ENCODE measurements at regions not wholly inside any gene's neighbourhood (a gene's known extent, or its start where the extent isn't known, plus 50 kb on each side); places are given as distances from the start of the nearest gene placed in this dataset.
"Not testable (repeated sequence)": the region's sequence is repeated elsewhere in the genome, so short reads cannot be mapped to it uniquely, and the experiment has no call there.

GRCh38 chr10:128573986-128574385 is 447.8 kb upstream of the MKI67 start:
- DNase-seq (ENCODE audit: low spot score) = no peak

- DNase-seq (ENCODE audit: low spot score) = no peak
Observed at GRCh38 chr10:128574581-128575210, 448.5 kb upstream of the MKI67 start.

- no peak for DNase-seq (ENCODE audit: low spot score)
Observed at GRCh38 chr10:128575761-128576160, 449.5 kb upstream of the MKI67 start.

- DNase-seq (ENCODE audit: low spot score) = no peak
Observed at GRCh38 chr10:128576336-128576735, 450.1 kb upstream of the MKI67 start.

GRCh38 chr10:128576943-128577670 is 450.9 kb upstream of the MKI67 start:
- no peak for DNase-seq (ENCODE audit: low spot score)

GRCh38 chr10:128577958-128578750 is 451.9 kb upstream of the MKI67 start:
- DNase-seq (ENCODE audit: low spot score) = no peak

- no peak for DNase-seq (ENCODE audit: low spot score)
Observed at GRCh38 chr10:128578766-128579165, 452.5 kb upstream of the MKI67 start.

- no peak for DNase-seq (ENCODE audit: low spot score)
Observed at GRCh38 chr10:128579280-128579865, 453.1 kb upstream of the MKI67 start.

- DNase-seq (ENCODE audit: low spot score) = no peak
Observed at GRCh38 chr10:128579901-128580300, 453.7 kb upstream of the MKI67 start.

GRCh38 chr10:128583125-128583524 is 456.9 kb upstream of the MKI67 start:
- not testable (repeated sequence) for DNase-seq (ENCODE audit: low spot score)

- DNase-seq (ENCODE audit: low spot score) = not testable (repeated sequence)
Observed at GRCh38 chr10:128586599-128586998, 460.4 kb upstream of the MKI67 start.

- DNase-seq (ENCODE audit: low spot score) = no peak
Observed at GRCh38 chr10:128587689-128588088, 461.5 kb upstream of the MKI67 start.

- no peak for DNase-seq (ENCODE audit: low spot score)
Observed at GRCh38 chr10:128588402-128588801, 462.2 kb upstream of the MKI67 start.

GRCh38 chr10:128594688-128595087 is 468.5 kb upstream of the MKI67 start:
- DNase-seq (ENCODE audit: low spot score) = no peak

GRCh38 chr10:128596906-128597305 is 470.7 kb upstream of the MKI67 start:
- DNase-seq (ENCODE audit: low spot score) = no peak

- no peak for DNase-seq (ENCODE audit: low spot score)
Observed at GRCh38 chr10:128599030-128599429, 472.8 kb upstream of the MKI67 start.

GRCh38 chr10:128599538-128599937 is 473.3 kb upstream of the MKI67 start:
- DNase-seq (ENCODE audit: low spot score) = no peak

GRCh38 chr10:128602183-128602582 is 476.0 kb upstream of the MKI67 start:
- no peak for DNase-seq (ENCODE audit: low spot score)

- no peak for DNase-seq (ENCODE audit: low spot score)
Observed at GRCh38 chr10:128604025-128604424, 477.8 kb upstream of the MKI67 start.

GRCh38 chr10:128605180-128605579 is 479.0 kb upstream of the MKI67 start:
- DNase-seq (ENCODE audit: low spot score) = no peak

GRCh38 chr10:128606055-128606454 is 479.8 kb upstream of the MKI67 start:
- no peak for DNase-seq (ENCODE audit: low spot score)

- no peak for DNase-seq (ENCODE audit: low spot score)
Observed at GRCh38 chr10:128608791-128609190, 482.6 kb upstream of the MKI67 start.

Measured in mesenteric fat pad (tissue), 1 donor.